ENCODE measurements at regions not wholly inside any gene's neighbourhood (a gene's known extent, or its start where the extent isn't known, plus 50 kb on each side); places are given as distances from the start of the nearest gene placed in this dataset.

DNA sequence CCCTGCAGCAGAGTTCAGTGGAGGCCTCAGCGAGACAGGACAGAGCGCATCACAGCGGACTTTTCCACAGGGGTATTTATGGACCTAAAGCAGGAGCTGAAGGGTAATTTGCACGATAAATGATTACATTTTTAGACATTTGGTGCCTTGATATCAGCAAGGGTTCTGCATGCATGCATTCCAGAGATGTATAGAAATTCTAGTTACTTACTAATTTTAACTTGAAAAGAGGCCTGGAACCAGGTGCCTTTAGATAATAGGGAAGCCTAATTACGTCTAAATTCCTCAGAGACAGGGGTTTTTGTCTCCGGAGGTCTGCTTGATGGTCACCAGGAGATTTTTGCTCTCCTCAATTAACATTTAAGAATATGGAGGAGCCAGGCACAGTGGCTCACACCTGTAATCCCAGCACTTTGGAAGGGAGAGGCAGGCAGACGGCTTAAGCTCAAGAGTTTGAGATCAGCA is 79.8 kb upstream of the MFGE8 start:
- Mint-ChIP-seq H3K4me1 (ENCODE audit: low read depth, unreplicated experiment) (peaks cover 37% of the 10 kb centered on the region), H3K27me3 (ENCODE audit: insufficient read depth, unreplicated experiment) (no peaks in the 10 kb centered on the region)

GRCh38 chr15:88993662-88994061 is 80.5 kb upstream of the MFGE8 start:
- Histone ChIP-seq H3K36me3 (ENCODE audit: control insufficient read depth, insufficient read depth, low read length) (no peaks in the 10 kb centered on the region), H3K9me3 (no peaks in the 10 kb centered on the region), H3K4me1 (peaks cover 68% of the 10 kb centered on the region), H3K4me3 (ENCODE audit: low read depth, low read length) (no peak overlapping the region), H3K27me3 (replicated peaks; ENCODE audit: control insufficient read depth, insufficient read depth, low read length) (no peaks in the 10 kb centered on the region)
- TF ChIP-seq, protein P1, sequence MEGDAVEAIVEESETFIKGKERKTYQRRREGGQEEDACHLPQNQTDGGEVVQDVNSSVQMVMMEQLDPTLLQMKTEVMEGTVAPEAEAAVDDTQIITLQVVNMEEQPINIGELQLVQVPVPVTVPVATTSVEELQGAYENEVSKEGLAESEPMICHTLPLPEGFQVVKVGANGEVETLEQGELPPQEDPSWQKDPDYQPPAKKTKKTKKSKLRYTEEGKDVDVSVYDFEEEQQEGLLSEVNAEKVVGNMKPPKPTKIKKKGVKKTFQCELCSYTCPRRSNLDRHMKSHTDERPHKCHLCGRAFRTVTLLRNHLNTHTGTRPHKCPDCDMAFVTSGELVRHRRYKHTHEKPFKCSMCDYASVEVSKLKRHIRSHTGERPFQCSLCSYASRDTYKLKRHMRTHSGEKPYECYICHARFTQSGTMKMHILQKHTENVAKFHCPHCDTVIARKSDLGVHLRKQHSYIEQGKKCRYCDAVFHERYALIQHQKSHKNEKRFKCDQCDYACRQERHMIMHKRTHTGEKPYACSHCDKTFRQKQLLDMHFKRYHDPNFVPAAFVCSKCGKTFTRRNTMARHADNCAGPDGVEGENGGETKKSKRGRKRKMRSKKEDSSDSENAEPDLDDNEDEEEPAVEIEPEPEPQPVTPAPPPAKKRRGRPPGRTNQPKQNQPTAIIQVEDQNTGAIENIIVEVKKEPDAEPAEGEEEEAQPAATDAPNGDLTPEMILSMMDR (IDR thresholded peaks at IDR 0.05; ENCODE audit: insufficient read depth in 1 of 2, low read depth in 1 of 2, low read length in 1 of 2, severe bottlenecking in 1 of 2, unreplicated experiment in 1 of 2): no peak
- H3K36me3 Mint-ChIP-seq (ENCODE audit: insufficient read depth, unreplicated experiment): peaks cover 24% of the 10 kb centered on the region
- DNase-seq: no peak
- peaks cover 45% of the 10 kb centered on the region for H3K4me1 Mint-ChIP-seq (ENCODE audit: low read depth, unreplicated experiment)
- intact Hi-C loops (cut with micrococcal nuclease; ENCODE audit: unreplicated experiment): loop anchor here (2.0 to 10.0 kb wide), 3 partner anchors 61 to 131 kb away; partner anchors contain the start of gene MFGE8
- BruUV-seq (replicated peaks): no TSS peak
- H3K9me3 Mint-ChIP-seq (ENCODE audit: unreplicated experiment): no peaks in the 10 kb centered on the region
- ChIA-PET CTCF (interaction anchor here (0.6 to 1.4 kb wide), 3 partner anchors 11 to 89 kb away, joined by 4 to 6 read pairs (median 5); no protein-coding TSS in a partner anchor), POLR2A (interaction anchor here (0.6 to 2.1 kb wide), 3 partner anchors 8 to 285 kb away, joined by 3 to 7 read pairs (median 6); no protein-coding TSS in a partner anchor)
- no peak overlapping the region for H3K27ac Mint-ChIP-seq (ENCODE audit: unreplicated experiment)
- no peaks in the 10 kb centered on the region for H3K27me3 Mint-ChIP-seq (ENCODE audit: insufficient read depth, unreplicated experiment)
- H3K4me3 Mint-ChIP-seq (ENCODE audit: unreplicated experiment): no peak overlapping the region

More for the DNA sequence above, 79.8 kb upstream of the MFGE8 start:
- no peaks in the 10 kb centered on the region for H3K9me3 Mint-ChIP-seq (ENCODE audit: unreplicated experiment)
- Histone ChIP-seq H3K4me1 (peaks cover 73% of the 10 kb centered on the region), H3K9me3 (no peaks in the 10 kb centered on the region), H3K4me3 (ENCODE audit: low read depth, low read length) (no peak overlapping the region), H3K36me3 (ENCODE audit: control insufficient read depth, insufficient read depth, low read length) (no peaks in the 10 kb centered on the region), H3K27me3 (replicated peaks; ENCODE audit: control insufficient read depth, insufficient read depth, low read length) (no peaks in the 10 kb centered on the region)
- peaks cover 24% of the 10 kb centered on the region for H3K36me3 Mint-ChIP-seq (ENCODE audit: insufficient read depth, unreplicated experiment)
- no peak overlapping the region for H3K4me3 Mint-ChIP-seq (ENCODE audit: unreplicated experiment)
- peak overlapping the region; percentile 83 for H3K27ac Mint-ChIP-seq (ENCODE audit: unreplicated experiment)
- BruUV-seq (replicated peaks): no TSS peak
- ChIA-PET POLR2A (no interaction called here), CTCF (interaction anchor here (0.5 kb wide), 1 partner anchor 17 kb away, joined by 3 read pairs; no protein-coding TSS in a partner anchor)
- no peak for DNase-seq
- intact Hi-C loops (cut with micrococcal nuclease; ENCODE audit: unreplicated experiment): loop anchor here (10.0 kb wide), 1 partner anchor 132 kb away; no protein-coding TSS in a partner anchor
- TF ChIP-seq, protein P1 (IDR thresholded peaks at IDR 0.05; ENCODE audit: insufficient read depth in 1 of 2, low read depth in 1 of 2, low read length in 1 of 2, severe bottlenecking in 1 of 2, unreplicated experiment in 1 of 2): no peak

- Histone ChIP-seq H3K36me3 (ENCODE audit: control insufficient read depth, insufficient read depth, low read length) (no peaks in the 10 kb centered on the region), H3K9me3 (no peaks in the 10 kb centered on the region), H3K4me1 (peaks cover 69% of the 10 kb centered on the region), H3K4me3 (ENCODE audit: low read depth, low read length) (no peak overlapping the region), H3K27me3 (replicated peaks; ENCODE audit: control insufficient read depth, insufficient read depth, low read length) (no peaks in the 10 kb centered on the region)
- intact Hi-C loops (cut with micrococcal nuclease; ENCODE audit: unreplicated experiment): loop anchor here (2.0 to 10.0 kb wide), 3 partner anchors 61 to 131 kb away; partner anchors contain the start of gene MFGE8
- DNase-seq: no peak
- H3K27ac Mint-ChIP-seq (ENCODE audit: unreplicated experiment): peak overlapping the region; percentile 77
- ChIA-PET CTCF (interaction anchor here (0.6 to 1.4 kb wide), 3 partner anchors 12 to 89 kb away, joined by 4 to 6 read pairs (median 5); no protein-coding TSS in a partner anchor), POLR2A (interaction anchor here (0.6 to 2.1 kb wide), 2 partner anchors 8 to 89 kb away, joined by 3 to 7 read pairs; no protein-coding TSS in a partner anchor)
- peak overlapping the region; percentile 62 for H3K4me3 Mint-ChIP-seq (ENCODE audit: unreplicated experiment)
- TF ChIP-seq, protein P1 (IDR thresholded peaks at IDR 0.05; ENCODE audit: insufficient read depth in 1 of 2, low read depth in 1 of 2, low read length in 1 of 2, severe bottlenecking in 1 of 2, unreplicated experiment in 1 of 2): no peak
- peaks cover 50% of the 10 kb centered on the region for H3K4me1 Mint-ChIP-seq (ENCODE audit: low read depth, unreplicated experiment)
- H3K9me3 Mint-ChIP-seq (ENCODE audit: unreplicated experiment): no peaks in the 10 kb centered on the region
- no TSS peak for BruUV-seq (replicated peaks)
- H3K27me3 Mint-ChIP-seq (ENCODE audit: insufficient read depth, unreplicated experiment): no peaks in the 10 kb centered on the region
- H3K36me3 Mint-ChIP-seq (ENCODE audit: insufficient read depth, unreplicated experiment): peaks cover 24% of the 10 kb centered on the region
Observed at GRCh38 chr15:88994286-88994685, 81.1 kb upstream of the MFGE8 start.

Measured in Caco-2 (cell line).